Endothelial cell of hepatic sinusoid (primary cell): ENCODE measurements at regions not wholly inside any gene's neighbourhood (a gene's known extent, or its start where the extent isn't known, plus 50 kb on each side); places are given as distances from the start of the nearest gene placed in this dataset.
"Not testable (repeated sequence)": the region's sequence is repeated elsewhere in the genome, so short reads cannot be mapped to it uniquely, and the experiment has no call there.

Source experiments
- in situ Hi-C: cut with HindIII; loops from 2 replicates; pipeline ENCODE4 v1.10.0; 2017; ENCODE audit warnings: low sequenced_read_pairs

DNA sequence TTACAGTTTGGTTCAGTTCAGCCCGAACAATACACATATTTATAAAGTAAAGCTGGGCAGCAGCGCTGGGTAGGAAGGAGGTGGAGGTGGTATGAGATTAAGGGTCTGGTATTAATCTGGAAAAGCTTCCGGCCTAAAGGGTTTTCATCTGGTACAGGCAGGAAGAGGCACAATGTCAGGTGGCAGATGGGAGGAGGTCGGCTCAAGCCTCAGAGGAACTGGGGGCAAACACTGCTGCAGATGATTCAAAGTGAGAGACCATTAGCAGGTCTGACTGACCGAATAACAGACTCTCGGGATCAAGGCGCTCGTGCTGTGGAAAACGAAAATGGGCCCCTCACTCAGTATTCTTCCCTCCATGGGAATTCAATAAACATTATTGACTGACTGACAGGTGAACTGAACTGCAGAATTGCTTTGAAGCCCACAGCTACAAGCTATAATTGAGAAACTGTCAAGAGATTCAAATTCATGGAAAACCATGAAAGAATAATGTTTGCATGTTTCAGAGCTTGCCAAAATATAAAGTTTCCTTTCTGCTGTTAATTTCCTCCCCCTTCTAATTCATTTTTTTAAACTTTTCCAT lies 75.3 kb downstream of the TMEM167A start:
- in situ Hi-C loops: no loop called here

DNA sequence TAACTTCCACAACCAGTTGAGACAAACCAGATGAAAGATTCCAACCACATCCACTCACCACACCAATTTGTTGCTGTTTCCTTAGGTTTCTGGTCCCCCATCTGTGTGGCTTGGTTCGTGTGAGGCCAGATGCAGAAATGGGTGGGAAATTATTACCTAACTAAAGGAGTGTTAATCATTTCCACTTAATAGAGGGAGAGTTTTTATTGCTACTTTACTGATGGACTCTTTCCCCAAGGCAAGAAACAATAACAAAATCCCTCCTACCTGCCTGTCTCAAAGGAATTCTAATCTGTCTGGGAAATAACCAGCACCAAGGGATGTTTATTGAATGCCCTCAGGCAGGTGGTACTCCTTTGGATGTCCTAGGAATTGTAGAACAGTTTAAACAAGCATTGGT lies 76.3 kb downstream of the TMEM167A start:
- in situ Hi-C loops: no loop called here

DNA sequence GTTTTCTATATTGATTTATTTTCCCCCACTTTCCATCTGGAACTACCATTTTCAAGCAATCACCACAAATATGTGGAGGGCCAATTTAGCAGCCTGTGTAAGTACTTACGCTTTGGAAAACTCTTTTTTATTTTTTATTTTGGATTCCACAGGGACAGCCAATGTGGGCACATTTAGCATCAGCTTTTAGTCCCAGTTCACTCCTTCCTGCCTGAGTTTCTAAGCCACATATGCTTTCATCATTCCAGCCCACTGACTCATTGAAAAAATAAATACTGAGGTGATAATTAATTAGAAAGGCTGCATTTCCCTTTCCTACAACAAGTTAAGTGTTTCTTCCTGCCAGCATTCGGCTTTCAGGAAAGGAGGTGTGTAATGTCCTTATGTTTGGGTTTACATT lies 76.8 kb downstream of the TMEM167A start:
- in situ Hi-C loops: no loop called here

DNA sequence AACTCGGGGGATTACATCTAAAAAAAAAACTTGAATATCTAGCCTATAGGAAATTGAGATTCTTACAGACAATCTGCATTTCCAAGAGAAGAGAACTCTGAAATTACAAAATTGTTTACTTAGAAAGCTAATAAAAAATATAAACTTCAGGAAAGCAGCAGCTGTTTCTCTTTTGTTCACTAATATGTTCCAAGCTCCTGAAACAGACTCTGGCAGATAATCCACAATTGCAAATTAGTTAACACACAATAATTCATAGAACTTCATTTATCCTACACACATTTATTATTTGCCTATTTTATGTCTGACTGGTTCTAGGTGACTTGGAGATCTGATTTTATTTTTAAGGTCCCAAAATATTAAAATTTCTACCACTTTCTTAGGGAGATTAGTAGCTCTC lies 83.8 kb downstream of the TMEM167A start:
- in situ Hi-C loops: no loop called here

DNA sequence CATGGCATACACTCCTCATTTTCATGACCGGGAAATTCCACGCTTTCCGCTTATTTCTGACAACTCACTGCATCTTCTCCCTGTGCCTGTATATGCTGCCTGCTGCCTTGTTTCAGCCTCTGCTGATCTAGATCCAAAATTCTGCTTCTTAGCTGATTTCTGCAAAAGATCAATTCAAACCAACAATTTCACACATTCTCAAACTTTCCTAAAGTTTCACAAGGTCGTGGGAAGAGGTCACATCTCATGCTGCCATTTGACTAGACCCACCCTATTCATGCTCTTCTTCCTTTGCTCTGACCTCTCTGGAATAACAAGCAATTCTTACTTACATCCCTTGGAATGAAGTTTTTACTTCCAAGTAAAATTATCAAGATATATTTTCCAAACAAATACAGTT lies 84.5 kb downstream of the TMEM167A start:
- in situ Hi-C loops: no loop called here

DNA sequence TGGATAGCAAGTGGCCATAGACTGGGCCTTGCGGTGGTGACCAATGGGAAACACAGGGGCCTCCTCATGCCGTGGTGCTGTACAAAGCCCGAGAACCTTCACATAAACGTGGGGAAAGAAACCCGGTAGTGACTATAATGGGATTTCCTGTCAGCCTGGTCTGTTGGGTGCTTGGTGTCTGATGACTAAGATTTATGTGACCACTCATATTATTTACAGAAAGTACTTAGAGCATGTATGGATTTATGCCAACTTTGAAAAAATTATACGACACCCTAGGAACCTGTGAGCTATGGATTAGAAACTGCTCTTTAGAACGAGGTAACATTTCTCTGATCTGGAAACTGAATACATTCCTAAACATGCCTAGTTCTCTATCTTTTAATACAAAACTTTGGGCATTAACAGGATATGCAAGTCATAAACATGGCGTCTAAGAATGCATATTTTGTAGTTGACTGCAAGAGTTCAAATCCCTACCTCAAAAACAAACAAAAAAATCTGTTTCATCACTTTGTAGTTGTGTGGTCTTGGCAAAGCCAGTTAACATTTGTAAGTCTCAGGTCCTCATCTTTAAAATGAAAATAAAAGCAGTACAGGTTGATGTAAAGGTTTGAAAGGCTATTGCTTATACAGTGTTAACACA lies 85.4 kb downstream of the TMEM167A start:
- in situ Hi-C loops: no loop called here

DNA sequence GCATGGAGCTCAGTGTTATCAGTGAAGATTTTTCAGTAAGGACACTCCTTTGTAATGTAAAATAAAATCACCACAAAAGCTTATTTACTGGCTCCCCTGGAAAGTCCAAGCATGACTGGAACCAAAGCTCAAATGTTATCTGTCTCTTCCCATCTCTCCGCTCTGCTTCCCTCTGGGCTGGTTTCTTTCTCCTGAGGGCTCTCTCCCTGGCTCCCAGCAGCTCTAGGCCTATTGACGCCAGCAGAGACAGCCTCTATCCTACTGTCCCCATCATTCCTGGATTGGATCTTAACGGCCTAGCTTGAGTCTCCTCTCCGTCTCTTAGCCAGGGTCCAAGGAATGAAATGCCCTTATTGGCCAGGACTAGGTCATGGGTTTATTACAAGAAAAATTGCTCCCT lies 86.1 kb downstream of the TMEM167A start:
- in situ Hi-C loops: no loop called here

DNA sequence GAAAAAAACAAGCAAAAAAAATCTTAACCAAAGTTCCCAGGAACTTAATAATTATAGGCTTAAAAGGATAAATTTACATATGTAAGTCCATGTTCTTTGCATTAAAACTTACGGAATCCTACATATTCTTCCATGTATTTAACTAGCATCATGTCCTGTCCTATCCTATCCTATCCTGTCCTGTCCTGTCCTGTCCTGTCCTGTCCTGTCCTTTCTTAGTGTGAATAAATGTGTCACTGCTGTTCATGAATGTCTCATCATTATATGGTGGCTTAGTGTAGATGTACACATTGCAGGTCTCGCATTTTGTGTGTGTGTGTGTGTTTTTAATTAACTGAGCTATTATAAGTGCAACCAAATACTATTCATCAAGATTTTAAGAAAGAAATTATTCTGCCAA lies 90.0 kb downstream of the TMEM167A start:
- in situ Hi-C loops: no loop called here

DNA sequence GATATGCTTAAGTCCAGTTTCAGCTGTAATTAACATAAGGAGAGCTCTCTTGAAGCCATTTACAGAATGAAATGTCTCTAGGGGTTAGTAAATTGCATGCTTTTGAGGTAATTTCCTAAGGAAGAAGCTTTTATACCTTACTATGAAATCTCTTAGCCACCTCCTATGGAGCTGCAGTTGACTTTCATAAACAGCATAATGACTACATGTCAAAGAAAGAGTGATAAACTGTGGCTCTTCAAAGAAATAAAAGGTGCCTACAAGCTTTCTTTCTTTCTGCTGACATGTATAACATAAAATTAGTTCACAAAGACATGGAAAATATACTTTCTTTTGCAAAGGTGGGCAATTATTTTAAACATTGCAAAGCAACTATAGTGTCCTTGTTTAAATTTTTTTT lies 90.8 kb downstream of the TMEM167A start:
- in situ Hi-C loops: no loop called here

DNA sequence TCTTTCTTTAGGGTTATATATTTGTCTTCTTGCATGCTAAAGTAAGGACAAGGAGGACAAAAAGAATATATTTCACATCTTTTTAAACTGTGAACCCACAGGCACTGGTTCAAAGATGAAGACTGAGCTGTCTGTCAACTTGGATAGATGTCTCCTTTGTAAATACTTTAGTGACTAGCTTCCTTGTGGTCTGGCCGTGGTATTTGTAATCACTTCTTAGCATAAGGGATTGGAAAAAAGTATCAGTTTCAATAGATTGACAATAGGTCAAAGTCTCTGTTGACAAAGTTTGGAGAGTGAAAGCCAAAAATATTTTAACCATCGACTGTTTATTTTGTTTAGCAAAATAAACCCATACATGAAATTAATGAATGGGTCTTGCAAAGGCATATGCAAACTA lies 91.4 kb downstream of the TMEM167A start:
- in situ Hi-C loops: no loop called here

DNA sequence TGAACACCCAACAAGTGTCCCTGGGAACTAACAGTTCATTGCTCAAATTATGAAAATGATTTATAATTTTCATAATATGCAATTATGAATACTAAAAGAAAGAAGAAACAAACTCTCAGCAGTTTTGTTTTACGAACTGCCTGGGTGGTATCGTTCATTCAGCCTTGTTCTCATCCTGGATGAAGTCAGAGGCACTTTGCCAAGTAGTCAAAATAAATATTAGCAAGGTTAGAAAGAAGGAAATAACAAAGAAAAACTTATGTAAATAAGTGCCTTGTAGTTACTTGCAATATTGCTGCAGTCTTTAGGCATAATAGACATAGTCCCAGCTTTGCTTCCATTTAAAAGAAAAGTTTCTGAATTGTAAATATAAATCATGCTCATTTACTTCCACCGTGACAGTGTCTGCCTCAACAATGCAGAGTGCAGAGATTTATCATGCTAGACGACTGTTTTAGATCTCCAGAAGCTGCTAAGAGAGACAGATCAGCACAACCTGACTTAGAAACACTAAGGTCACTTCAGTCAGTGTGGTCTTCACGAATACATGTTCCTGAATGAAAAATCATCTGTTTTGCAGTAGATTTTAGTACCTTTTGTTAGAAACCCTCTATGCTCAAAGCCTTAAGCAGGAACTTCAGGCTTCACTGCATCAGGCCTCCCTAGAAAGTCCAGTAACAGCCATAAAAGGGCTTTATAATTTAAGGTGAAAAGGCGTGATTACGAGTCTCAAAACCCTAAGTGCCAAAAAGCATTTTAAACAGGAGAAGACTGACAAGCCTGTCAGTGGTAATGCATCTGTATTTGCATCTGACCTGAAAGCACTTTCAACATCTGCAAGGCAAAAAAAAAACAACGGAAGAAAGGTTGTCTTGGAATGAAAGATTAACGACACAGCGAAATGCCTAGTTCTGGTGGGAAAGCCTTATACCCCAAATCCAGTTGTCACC lies 92.1 kb downstream of the TMEM167A start:
- in situ Hi-C loops: no loop called here

DNA sequence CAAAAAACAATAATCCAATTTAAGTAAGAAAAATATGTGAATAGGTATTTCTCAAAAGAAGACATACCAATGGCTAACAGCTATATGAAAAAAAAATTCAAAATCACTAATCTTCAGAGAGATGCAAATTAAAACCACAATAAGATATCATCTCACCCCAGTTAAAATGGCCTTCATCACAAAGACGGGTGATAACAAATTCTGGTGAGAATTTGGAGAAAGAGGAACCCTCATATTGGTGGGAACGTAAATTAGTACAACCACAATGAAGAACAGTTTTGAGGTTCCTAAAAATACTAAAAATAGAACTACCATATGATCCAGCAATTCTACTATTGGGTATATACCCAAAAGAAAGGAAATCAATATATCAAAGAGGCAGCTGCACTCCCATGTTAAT lies 94.3 kb downstream of the TMEM167A start:
- in situ Hi-C loops: no loop called here

DNA sequence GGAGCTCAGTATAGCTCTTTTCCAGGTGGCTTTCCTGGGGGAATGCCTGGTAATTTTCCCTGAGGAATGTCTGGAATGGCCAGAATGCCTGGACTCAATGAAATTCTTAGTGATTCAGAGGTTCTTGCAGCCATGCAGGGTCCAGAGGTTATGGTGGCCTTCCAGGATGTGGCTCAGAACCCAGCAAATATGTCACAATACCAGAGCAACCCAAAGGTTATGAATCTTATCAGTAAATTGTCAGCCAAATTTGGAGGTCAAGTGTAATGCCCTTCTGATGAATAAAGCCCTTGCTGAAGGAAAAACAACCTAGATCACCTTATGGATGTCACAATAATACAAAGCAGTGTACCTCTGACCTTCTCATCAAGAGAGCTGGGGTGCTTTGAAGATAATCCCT lies 100.3 kb downstream of the TMEM167A start:
- in situ Hi-C loops: not testable (repeated sequence)

DNA sequence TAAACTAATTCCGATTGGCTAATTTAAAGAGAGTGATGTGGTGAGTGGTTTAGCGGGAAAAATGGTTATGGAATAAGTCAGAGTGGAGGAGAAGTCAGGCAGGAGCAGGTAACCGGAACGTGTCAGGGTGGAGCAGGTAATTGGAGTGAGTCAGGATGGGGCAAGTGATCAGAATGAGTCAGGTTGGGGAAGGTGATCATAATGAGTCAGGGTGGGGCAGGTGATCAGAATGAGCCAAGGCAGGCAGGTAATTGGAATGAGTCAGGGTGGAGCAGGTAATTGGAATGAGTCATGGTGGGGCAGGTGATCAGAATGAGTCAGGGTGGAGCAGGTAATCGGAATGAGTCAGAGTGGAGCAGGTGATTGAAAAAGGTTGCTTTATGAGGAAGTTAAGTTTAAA lies 101.4 kb downstream of the TMEM167A start:
- in situ Hi-C loops: no loop called here

DNA sequence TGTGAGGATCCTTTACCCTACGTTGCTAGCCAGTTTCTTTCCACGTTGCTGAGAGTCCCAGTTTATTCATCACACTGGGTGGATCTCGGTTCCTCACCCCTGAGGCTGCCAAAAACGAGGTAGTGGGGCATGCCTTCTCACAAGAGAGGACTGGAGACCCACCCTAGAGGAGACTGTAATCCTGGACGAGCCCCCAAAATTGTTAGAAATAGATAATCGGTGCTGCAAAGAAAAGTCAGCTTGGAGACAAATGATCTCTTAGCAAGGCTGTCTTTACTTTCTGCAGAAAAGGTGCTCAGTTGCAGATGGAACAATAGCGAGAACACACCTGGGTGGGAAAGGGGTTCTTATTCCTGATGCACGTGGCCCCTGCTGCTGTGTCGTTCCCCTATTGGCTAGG lies 101.8 kb downstream of the TMEM167A start:
- in situ Hi-C loops: no loop called here

DNA sequence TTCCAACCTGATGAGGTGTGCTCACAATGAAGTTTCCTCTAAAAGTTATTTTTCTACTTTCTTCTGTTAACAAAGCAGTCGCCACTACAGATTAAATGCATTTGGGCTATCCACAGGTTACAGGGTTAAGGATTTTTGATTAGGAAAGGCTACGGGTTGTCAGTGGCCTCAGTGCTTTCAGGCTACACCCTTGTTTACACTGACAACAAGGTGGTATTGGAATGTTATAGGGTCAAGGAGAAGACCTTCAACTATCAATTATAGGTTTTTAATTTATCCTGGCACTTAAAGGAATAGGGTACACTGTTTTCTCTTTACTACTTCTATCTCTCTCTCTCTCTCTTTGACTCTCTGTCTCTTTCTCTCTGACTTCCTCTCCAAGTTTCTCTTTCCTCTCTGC lies 102.8 kb downstream of the TMEM167A start:
- in situ Hi-C loops: not testable (repeated sequence)

DNA sequence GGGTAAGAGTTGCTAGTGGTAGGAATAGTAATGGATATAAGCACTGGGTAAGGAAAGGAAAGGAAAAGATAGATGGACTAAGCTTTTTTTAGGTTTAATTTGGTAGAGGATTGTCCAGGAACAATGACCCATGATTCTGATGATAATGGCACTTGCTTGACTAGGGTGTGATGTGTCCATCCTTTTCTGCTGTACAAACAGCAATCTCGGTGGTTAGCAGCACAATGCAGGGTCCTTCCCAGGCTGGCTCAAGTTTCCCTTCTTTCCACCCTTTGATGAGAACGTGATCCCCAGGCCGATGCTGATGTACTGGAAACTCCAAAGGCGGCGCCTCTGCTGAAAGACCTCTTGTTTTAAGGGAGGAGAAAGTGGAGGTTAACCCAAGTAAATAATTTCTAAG lies 105.3 kb downstream of the TMEM167A start:
- in situ Hi-C loops: no loop called here

DNA sequence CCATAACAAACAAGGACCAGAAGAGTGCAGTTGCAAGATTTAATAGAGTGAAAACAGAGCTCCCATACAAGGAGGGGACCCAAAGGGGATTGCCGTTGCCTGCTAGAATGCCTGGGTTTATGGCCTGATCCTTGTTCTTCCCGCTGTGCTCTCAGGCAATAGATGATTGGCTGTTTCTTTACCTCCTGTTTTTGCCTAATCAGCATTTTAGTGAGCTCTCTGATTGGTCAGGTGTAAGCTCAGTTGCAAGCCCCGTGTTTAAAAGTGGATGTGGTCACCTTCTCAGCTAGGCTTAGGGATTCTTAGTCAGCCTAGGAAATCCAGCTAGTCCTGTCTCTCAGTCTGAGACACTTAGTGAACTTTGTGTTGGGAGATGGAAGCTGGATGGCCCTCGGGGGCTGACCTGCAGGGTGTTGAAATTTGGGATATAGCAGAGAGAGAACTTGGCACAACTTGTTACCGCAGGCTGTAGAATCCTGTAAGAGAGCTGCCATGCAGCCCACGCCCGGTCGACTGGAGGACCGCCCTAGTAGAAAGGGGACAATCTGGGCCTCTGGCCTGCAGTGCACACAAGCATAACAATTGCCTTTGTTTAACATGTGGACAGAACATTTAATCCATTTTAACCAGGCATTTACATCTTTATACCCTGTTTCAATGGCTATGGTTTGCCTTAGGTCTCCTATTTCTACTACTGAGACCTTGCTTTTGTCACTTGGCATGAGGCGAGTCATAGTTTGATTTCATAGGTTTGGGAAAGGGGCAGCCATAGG lies 106.0 kb downstream of the TMEM167A start:
- in situ Hi-C loops: not testable (repeated sequence)

DNA sequence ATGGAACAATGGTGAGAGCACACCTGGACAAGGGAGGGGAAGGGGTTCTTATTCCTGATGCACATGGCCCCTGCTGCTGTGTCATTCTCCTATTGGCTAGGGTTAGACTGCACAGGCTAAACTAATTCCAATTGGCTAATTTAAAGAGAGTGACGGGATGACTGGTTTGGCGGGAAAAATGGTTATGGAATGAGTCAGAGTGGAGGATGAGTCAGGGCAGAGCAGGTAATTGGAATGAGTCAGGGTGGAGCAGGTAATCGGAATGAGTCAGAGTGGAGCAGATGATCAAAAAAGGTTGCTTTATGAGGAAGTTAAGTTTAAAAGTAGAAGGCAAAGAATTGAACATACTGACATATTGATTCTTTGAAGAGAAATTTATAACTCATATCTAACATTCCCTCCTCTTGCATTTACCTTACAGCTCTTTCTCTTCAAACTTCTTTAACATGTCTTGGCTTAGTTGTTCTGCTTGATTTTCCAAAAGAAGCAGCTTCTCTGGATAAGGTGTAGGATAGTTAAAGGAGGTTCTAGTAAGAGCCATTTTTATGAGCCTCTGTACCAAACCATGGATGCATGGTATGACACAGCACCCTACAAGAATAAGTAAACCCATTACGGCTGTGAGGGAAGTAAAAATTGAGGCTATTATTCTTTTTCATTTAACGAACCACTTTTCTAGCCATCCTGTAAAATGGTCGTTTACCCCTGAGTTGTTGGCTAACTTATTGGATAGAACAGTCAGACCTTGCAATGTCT lies 107.8 kb downstream of the TMEM167A start:
- in situ Hi-C loops: not testable (repeated sequence)

DNA sequence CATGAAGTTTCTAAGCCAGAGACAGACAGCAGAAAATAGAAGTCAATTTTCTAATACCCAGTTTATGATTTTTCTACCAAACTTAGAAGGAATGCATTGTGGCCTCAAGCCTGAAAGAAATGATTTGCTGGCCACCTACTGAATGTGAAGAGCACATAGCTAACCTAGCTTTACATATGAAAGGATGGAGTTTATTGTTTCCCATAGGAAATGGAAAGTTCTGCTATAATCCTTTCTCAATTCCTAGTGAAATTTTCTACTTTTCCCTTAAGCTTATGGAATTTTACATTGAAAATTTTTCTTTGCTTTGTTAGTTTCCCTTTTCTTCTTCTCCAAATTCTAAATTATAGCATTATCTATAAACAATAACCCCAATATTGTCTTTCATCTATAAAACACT lies 110.1 kb downstream of the TMEM167A start:
- in situ Hi-C loops: no loop called here

DNA sequence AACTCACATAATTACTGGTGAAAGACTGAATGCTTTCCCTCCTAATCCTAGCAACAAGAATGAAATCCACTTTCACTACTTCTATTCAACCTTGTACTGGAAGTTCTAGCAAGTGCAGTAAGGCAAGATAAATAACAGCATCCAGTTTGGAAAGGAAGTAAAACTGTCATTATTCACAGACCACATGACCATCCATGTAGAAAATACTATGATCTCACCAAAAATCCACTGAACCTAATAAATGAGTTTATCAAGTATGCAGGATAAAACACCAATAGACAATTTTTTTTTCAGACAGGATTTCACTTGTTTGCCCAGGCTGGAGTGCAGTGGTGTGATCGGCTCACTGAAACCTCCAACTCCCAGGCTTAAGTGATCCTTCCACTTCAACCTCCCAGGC lies 117.7 kb downstream of the TMEM167A start:
- in situ Hi-C loops: no loop called here
